RKO (cell line): ENCODE measurements at regions not wholly inside any gene's neighbourhood (a gene's known extent, or its start where the extent isn't known, plus 50 kb on each side); places are given as distances from the start of the nearest gene placed in this dataset.

ENCODE experiments used
- DNase-seq: peaks from one replicate; pipeline ENCODE4 v3.0.0-alpha.2; 2016; ENCODE audit warnings: low spot score

DNA sequence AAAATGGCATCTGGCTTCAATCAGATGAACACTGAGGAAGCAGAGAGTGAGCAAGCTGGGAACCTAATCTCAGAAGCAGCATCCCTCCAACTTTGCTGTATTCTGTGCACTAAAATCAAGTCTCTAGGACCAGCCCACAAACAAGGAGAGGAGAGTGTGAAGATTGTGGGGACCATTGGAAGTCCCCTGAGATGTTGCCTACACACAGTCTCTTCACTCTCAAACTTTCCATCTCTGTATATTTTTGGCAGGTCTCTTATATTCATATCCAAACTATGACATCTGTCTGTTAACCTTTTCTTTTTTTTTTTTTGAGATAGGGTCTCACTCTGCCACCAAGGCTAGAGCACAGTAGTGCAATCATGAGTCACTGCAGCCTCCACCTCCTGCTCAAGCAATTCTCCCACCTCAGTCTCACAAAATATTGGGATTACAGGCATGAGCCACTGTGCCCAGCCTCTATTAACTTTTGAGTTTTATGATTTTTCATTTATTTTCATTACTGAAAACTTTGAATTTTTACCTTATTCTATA lies 1096.4 kb downstream of the TBC1D22A start:
- DNase-seq: no peak

DNA sequence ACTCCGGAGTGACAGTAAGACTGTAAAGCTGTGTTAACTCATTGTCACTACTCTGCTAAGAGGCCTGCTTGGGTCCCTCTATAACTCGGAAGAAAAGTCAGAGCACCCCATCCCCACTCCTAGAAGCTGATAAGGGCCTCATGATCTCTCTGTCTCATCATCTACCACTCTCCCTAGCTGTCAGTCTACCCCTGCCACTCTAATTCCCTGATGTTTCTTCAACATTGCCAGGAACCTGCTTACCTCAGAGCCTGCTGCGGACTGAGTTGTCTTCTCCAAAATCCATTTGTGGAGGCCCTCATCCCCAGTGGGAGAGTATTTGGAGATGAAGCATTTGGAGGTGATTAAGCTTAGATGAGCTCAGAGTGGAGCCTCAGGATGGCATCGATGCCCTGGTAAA lies 1092.2 kb downstream of the TBC1D22A start:
- no peak for DNase-seq

DNA sequence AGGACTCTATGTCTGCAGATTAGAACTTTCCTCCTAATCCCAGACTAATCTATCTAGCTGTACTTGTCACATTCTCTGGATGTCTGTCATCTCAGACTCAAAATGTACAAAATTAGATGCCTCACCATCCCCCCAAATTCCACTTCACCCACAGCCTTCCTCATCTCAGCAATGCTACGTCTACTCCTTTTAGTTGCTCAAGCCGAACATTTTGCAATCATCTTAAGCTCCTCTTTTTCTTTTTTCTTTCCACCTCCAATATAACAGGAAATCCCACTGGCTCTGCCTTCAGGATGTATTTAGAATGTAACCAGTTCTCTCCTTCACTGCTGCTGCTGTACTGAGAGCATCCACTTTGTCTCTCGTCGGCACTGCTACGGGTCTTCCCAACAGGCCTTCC lies 1091.8 kb downstream of the TBC1D22A start:
- no peak for DNase-seq

DNA sequence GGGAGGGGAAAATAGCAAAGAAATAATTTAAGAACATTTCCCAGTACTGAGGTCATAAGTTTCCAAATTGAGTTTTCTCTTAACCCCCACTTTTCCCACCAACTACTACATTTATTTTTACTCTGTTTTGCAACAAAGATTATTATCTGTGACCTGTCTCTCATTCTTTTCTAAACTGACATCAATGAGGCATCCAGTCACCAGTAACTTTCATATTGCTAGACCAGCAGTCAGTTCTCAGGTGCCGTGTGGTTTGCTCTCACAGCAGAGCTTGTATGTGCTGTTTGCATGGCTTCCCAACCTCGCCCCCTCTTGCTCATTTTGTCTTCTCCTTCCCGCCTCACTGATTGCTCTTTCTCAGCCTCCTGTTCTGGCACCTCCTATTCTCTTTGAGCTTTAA lies 1091.3 kb downstream of the TBC1D22A start:
- no peak for DNase-seq

DNA sequence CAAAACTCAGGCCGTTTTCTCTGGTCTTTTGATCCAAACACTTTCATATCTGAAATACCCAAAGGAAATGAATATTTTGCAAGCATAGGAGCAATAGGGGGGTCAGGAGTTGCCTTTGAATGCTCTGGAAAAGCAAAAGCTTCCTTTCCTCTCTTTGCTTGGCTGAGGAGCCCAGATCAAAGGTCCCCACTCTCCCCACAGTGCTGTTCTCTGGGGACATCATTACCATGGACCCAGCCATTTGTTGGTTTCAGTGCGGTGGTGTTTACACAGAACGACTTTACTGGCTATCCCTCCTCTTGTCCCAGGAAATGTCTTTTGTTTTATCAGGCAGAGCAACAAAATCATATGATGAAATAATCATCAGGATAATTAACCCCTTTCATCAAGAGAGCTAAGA lies 1089.1 kb downstream of the TBC1D22A start:
- no peak for DNase-seq

DNA sequence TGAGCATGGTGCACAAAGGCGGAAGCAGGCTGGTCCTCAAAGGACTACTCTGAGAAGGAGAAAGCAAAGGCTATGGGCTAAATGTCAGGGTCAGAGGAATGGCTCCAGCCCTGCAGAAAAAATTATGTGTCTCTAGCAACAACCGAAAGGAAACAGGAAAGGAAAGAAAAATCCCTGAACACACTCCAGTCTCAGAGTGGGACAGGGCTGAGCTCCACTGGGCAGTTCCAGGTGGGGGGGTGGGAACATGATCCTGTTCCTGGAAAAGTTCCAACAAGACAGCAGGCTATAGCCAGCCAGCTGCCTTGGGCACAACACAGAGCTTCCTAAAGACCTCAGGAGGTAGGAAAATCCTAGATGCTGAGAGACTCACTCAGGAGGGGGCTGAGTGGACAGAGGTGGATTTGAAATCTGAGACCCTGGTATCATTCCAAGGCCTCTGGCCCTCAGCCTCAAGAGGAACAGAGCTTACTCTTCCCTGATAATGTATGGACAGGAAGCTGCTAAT lies 1088.2 kb downstream of the TBC1D22A start:
- no peak for DNase-seq

DNA sequence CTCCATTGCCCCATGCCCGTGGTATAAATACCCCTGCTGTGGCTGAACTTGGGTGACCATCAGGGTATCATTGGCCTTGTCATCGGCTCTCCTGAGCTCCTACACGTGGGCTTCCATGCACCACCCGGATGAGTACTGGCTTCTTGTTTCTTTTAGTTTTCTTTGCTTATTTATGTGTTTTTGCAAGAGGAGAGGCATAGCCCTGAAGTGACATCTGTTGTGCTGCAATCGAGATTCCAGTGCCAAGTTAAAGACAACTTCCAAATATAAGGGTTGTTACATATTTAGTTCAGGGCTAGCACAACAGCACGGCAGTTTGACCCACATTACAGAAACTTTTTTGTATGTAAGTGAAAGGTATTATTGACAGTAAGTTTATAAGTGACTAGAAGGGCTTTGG lies 1087.1 kb downstream of the TBC1D22A start:
- no peak for DNase-seq

DNA sequence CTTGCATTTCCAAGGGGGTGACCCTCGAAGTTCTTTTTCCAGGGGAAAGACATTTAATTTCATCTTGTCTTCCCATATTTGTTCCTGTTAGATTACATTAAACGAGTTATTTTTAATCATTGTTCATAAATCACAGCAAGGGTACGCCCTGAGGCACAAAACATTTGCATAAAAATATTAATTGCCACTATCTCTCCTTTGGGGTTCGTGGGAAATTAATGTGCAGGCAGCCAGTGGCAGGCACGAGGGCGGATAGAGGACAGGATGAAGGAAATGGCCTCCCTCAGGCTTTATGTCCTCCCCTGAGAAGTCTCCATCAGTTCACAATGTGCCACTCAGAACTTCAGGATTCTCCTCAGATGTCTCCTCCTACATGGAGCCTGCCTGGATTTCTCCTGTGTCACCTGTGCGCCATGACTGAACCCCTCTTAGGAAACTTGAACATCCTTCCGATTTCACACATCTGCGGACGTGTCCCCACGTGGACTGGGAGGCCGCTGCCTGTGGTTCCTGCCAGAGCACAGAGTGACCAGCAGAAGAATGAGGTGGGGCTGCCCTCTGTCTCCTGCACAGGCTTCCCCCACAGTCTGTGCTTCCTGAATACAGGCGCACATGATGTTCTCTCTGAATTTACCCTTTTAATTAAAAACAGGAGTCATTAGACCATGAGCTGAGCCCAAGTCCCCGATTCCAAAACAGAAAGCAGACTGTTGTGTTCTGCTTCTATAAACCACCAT lies 1085.9 kb downstream of the TBC1D22A start:
- DNase-seq: no peak

DNA sequence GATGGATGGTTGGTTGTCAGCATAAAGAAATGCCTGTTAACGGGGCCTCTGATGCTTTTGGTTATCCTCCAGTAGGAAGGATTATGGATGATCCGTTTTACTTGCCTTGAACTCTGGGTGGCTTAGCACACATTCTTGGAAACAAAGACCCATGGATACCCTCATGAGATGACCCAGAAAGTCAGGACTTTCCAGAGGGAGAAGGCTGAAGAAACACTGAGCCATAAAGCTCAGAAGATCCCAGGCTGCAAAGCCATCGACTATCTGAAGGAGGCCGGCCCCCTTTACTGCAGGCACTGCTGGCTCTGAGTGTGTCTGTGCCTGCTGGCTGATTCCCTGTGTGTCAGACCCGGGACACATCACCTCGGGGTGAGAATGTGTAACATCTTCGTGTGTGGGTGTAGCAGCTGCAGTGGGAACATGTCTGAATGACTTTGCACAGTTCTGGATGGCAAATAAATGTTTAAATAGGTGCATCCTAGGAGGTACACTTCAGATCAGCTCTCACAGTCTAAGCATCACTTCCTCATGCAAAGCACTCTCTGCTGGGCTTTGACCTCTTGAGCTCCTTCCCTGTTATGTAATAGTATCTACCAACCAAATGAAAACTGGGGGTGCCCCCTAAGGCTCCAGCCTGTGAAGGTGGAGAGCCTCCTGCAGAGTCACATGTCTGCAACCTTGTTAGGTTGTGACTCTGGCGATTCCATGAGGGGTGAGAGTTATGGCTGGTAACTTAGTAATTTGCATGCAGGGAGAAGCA lies 1084.9 kb downstream of the TBC1D22A start:
- no peak for DNase-seq

DNA sequence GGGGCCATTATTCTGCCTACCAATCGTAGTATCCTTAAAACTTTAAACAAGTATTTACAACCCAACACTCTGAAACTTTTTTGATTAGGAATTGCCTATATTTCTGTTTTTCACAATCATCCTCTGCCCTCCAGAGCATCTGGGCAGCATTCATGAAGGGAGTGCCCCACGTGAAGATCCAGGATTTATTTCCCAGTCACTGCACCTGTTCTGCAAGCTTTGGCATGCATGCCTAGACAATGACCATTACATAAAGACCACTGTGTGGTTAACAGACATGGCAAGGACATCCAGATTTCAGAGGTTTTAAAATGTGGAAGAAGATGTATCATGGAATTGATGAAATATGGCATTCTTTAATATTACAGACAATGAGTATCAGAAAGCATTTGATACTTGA lies 1083.8 kb downstream of the TBC1D22A start:
- DNase-seq: no peak

DNA sequence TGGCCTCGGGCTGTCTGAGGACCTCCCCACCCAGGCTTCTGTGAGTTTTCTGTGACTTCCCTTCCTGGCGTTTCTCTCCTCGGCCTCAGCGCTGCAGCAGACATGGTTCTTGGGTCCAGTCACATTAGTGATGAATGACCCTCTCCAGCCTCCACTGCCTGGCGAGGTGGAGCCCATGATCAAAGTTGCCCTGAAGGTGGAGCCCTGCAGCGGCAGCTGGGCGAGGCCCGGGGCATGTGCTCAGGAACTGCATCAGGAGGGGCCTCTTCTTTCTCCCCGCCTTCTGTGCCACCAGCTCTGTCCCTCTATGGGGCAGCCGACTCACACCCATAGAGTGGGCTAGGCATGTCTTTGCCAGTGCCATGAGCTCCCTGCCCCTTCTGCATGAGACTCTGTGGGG lies 1079.7 kb downstream of the TBC1D22A start:
- DNase-seq: no peak

DNA sequence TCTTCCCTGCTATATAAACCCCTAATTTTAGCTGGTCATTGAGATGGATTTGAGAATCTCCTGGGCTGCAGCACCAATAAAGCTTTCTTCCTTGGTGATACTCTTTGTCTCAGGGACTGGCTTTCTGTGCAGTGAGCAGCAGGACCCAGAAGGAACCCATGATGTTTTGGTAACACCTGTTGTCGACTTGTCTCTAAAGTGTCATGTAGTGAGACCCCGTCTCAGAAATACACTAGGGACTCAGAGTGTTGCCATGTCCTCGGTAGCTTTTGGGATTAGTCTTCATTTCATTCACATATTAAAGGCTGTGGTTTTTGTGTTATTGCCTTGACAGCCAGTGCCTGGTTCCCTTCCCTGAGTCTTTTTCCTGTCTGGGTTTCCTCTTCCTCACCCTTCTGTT lies 1078.7 kb downstream of the TBC1D22A start:
- DNase-seq: no peak

DNA sequence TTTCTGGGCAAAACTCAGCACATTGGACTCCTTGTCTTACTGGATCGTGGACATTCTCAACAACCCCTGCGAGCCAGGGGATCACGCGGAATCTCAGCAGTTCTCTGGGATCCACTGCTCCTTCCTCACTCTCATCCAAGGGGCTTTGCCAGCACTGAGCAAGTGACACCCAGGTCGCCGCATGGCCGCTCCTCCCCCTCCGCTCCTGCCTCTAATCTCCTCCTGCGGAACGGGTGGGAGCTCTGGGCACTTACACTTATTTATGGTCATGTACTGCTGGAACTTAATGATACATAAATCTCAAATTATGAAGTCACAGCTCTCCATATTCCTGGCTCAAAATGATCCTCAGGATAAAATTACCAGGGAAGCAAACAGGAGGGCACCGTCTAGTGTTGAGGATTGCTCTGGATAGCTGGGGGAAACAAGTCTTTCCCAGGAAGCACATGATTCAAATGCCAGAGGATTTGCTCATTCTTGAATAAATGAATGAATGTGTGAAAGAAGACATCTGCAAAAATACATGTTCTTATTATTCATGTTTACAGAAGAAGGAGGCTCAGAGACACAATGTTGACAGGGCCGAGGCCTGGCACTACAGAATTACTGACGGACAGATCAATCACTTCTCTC lies 1077.3 kb downstream of the TBC1D22A start:
- no peak for DNase-seq

DNA sequence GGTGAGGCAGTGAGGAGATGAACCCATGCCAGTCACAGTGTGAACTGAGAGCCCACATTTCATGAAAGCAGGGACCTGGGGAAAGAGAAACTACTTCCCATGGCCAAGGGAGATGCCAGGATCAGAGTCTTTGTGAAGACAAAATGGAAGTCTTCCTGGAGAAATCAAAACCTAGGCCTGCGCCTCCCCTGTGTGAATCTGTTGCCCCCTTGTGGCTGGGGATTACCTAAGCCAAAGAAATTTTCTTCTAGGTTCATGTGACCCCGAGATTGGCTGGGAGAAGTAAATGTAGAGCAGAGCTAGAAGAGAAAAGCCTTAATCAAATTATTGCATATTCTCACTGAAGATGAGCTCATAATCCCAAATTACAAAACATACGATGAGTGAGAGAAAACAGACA lies 1075.3 kb downstream of the TBC1D22A start:
- DNase-seq: peak; percentile 47

DNA sequence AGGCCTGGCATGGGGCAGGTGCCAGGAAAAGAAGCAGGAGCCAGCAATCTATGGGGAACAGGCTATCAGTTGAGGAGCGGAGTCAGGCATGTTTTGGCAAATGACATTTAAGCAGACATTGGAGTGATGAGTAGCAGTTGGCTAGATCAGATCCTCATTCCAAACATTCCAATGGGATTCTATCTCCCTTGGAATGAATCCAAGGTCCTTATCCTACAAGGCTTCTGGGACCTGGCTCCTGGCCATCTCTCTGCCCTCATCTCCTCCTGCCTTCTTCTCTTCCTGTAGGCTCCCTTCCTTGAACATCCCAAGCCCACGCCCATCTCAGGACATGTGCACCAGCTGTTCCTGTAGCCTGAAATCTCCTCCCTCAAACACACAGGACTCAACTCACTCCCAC lies 1074.5 kb downstream of the TBC1D22A start:
- DNase-seq: no peak

DNA sequence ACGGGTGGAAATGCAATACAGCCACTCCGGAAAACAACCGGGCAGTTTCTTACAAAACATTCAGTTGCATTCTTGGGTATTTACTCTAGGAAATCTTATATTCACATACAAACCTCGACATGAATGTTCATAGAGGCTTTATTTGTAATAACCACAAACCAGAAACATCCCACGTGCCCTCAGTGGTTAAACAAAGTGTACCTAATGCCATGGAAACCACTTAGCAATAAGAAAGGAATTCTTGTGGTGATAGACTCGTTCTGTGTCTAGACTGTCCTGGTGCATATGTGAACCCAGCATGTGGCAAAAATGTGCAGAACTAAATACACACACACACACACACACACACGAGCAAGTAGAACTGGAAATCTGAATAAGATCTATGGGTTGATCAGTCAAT lies 1073.3 kb downstream of the TBC1D22A start:
- peak; percentile 23 for DNase-seq

DNA sequence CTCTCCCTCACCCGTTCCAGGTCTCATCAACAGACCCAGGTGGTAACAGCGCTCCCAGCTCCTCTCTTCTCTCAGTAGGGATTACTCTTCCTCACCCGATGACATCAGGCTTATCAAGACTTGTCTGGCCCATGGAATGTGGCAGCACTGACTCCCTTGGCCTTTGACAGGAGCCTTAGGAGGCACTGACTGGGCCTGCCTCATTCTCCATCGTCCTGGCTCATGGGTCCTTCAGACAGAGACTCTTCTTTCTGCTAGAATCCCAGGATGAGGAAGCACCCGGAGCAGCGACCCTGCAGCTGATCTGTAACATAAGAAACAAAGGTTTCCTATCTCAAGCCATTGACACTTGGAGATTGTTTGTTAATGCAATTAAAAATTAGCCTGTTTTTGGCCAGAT lies 1063.6 kb downstream of the TBC1D22A start:
- DNase-seq: no peak

DNA sequence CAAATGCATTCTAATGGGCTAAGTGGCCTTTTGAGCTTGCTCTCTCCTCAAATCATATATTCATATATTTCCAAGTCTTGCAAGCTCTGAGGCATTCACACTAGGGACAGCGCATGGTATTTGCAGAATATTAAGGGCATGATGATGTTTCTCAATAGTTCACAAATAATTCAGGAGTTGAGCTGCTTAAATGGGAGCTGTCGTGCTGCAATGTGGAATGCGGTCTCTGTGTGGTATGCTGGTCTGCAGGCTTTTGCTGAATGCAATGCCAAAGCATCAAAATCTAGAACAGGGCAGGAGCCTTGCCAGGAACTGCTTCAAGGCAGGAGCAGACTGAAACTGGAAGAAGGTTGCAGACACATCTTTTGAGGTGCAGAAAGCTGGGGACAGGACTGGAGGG lies 1060.0 kb downstream of the TBC1D22A start:
- DNase-seq: no peak

DNA sequence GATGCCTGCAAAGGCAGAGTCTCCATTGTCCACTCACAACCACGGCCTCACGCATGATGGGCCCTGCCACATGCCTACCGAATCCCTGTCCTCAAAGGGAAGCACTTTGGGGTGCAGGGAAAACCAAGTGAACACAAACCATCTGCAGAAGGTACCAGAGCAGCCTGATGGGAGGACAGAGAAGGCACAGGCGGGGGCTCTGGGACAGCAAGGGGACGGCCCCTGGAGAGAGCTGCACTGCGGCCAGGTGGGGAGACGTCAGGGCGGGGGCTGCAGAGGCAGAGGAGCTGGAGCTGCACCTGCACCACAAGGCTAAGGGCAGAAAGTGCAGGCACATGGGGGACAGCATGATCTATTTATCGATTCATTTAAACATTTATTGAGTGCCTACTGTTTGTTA lies 1056.0 kb downstream of the TBC1D22A start:
- DNase-seq: no peak

DNA sequence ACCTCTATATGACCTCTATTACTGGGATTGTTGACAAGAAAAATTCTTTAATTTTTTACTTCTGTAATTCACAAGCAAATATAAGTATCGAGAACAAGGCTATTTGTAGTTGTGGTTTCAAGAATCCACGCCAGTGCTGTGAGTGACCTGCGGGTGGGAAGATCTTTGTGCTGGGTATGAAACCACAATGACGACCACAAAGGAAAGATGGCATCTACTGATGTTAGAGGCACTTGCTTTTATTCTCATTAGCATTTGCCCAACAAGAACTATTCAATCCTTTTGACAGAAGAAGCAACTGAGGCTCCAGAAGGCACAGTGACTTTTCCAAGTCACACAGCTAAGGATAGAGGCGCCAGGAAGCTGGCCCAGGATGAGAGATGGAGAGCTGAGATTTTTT lies 1054.9 kb downstream of the TBC1D22A start:
- no peak for DNase-seq

DNA sequence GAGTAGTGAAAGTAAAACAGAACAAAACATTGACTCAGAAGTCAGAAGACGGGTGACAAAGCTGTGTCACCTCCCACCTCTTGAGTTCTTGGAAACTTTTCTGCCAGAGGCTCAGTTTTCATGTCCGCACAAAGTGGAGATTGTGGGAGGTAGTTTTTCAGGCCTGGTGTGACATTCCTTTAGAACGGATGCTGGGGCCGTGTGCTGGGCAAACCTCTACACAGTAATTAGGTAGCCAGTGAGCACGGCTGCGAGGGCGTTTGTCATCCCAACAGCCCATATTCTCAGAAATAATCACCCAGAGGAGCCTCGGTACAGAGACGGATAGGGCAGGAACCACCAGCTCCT lies 1054.4 kb downstream of the TBC1D22A start:
- DNase-seq: no peak

DNA sequence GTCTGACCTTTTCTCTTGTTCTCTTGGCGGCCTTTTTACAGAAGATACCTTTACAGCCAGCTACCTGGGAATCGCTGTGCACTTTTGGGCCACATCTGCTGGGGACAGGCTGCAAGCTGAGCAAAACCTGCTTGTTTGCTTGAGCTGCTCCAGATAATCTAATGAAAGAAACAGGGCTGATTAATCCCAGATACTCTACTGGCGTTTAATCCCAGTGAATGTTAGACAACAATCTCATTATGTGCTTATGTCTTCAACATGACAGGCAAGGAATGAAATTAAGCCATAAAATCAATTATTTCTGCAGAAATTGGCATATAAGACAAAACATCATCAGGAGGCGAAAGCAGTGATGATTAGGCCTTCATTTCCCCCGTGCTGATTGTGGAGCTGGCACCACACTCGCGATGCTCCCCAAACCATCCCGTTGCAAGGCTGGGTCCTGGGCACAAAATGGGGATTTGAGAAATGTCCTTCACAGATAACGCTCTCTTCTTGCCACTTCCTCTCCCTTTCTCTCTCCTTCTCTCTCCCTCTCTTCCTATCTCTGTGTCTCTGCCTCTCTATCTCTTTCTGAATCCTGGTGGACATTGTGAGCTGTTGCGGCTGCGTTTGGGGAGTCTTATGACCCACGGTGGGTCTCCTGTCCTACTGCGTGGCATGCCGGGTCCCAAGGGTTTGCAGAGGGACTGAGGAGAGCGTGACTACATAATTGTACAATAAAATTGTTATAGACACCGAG lies 1053.8 kb downstream of the TBC1D22A start:
- no peak for DNase-seq
